CD14-positive monocyte (primary cell): ENCODE measurements at regions not wholly inside any gene's neighbourhood (a gene's known extent, or its start where the extent isn't known, plus 50 kb on each side); places are given as distances from the start of the nearest gene placed in this dataset.

Experiments
- DNase-seq, 3 donors: peaks; one replicate each; pipeline ENCODE4 v3.0.0-alpha.2; 2011 to 2022
- H2AFZ ChIP-seq: 2 replicates; pipeline ENCODE4 v1.6.0; 2012; ENCODE audit warnings: mild to moderate bottlenecking, low read depth, low read length, inconsistent platforms; ENCODE audit not compliant: insufficient read depth, poor library complexity, severe bottlenecking
- H3K27ac ChIP-seq, 2 donors: 1 replicate in 1 of 2; 2 replicates in 1 of 2; pipeline ENCODE4 v1.5.1; 2012 to 2013; ENCODE audit warnings: low read length in 2 of 2, control low read depth in 1 of 2, inconsistent platforms in 1 of 2, low read depth in 1 of 2, mild to moderate bottlenecking in 1 of 2
- H3K27me3 ChIP-seq, 2 donors: one replicate each; pipeline versions ENCODE4 v1.6.0 to v1.6.1; 2011 to 2013; ENCODE audit warnings: low read length in 2 of 2; ENCODE audit not compliant: control insufficient read depth in 2 of 2, insufficient read depth in 2 of 2
- H3K36me3 ChIP-seq, 2 donors: replicated peaks in 1 of 2; 1 replicate in 1 of 2; 2 replicates in 1 of 2; pipeline versions ENCODE4 v1.5.1 to v1.6.1; 2012 to 2013; ENCODE audit warnings: low read length in 2 of 2, control low read depth in 1 of 2, inconsistent platforms in 1 of 2, mild to moderate bottlenecking in 1 of 2; ENCODE audit not compliant: insufficient read depth in 2 of 2, control insufficient read depth in 1 of 2
- H3K4me1 ChIP-seq, 2 donors: 1 replicate in 1 of 2; 2 replicates in 1 of 2; pipeline versions ENCODE4 v1.5.1 to v1.6.1; 2012 to 2013; ENCODE audit warnings: low read length in 2 of 2, control low read depth in 1 of 2, inconsistent platforms in 1 of 2, mild to moderate bottlenecking in 1 of 2, moderate library complexity in 1 of 2; ENCODE audit not compliant: insufficient read depth in 2 of 2, control insufficient read depth in 1 of 2
- H3K4me2 ChIP-seq: replicated peaks from 2 replicates; pipeline ENCODE3; 2012; ENCODE audit warnings: low read length, moderate library complexity, mild to moderate bottlenecking; ENCODE audit not compliant: poor library complexity, severe bottlenecking; ENCODE audit errors: extremely low read depth
- H3K4me3 ChIP-seq, 3 experiments: fragments of 200-600 bp in 1 of 3; sonication (generic) in 1 of 3; replicated peaks in 1 of 3; 1 replicate in 2 of 3; 2 replicates in 1 of 3; pipeline ENCODE4 v1.5.1; 2011 to 2013; ENCODE audit warnings: low read length in 3 of 3, mild to moderate bottlenecking in 3 of 3, control low read depth in 2 of 3, low read depth in 2 of 3, inconsistent platforms in 1 of 3, moderate library complexity in 1 of 3
- H3K79me2 ChIP-seq: 2 replicates; pipeline ENCODE4 v1.6.0; 2012; ENCODE audit warnings: mild to moderate bottlenecking, control low read depth, inconsistent platforms, low read length, moderate library complexity; ENCODE audit not compliant: insufficient read depth
- H3K9ac ChIP-seq: 2 replicates; pipeline ENCODE4 v1.6.0; 2017; ENCODE audit warnings: low read length, mild to moderate bottlenecking; ENCODE audit not compliant: insufficient read depth, poor library complexity, severe bottlenecking
- H3K9me3 ChIP-seq, 2 donors: replicated peaks in 1 of 2; 1 replicate in 1 of 2; 2 replicates in 1 of 2; pipeline versions ENCODE4 v1.5.1 to v1.6.1; 2012 to 2013; ENCODE audit warnings: low read length in 2 of 2, control low read depth in 1 of 2; ENCODE audit not compliant: control insufficient read depth in 1 of 2, insufficient read depth in 1 of 2
- H4K20me1 ChIP-seq: 2 replicates; pipeline ENCODE4 v1.6.0; 2012; ENCODE audit warnings: mild to moderate bottlenecking, low read length, control low read depth, moderate library complexity; ENCODE audit not compliant: insufficient read depth
- H3K27ac Mint-ChIP-seq, 7 donors: one replicate each; pipeline ENCODE4 v1.8.0; 2020; ENCODE audit warnings: mild to moderate bottlenecking in 7 of 7, mixed read lengths in 7 of 7, moderate library complexity in 6 of 7, inconsistent platforms in 2 of 7
- H3K27me3 Mint-ChIP-seq, 3 donors: one replicate each; pipeline ENCODE4 v1.8.0; 2021 to 2022; ENCODE audit warnings: low read depth in 3 of 3, mild to moderate bottlenecking in 3 of 3, mixed read lengths in 3 of 3, moderate library complexity in 3 of 3, inconsistent platforms in 1 of 3
- H3K36me3 Mint-ChIP-seq, 2 donors: one replicate each; pipeline ENCODE4 v1.8.0; 2020; ENCODE audit warnings: mixed read lengths in 2 of 2, inconsistent platforms in 1 of 2, mild to moderate bottlenecking in 1 of 2
- H3K4me1 Mint-ChIP-seq: one replicate; pipeline ENCODE4 v1.8.0; 2020; ENCODE audit warnings: mild to moderate bottlenecking, mixed read lengths
- H3K4me3 Mint-ChIP-seq, 2 donors: one replicate each; pipeline ENCODE4 v1.8.0; 2020; ENCODE audit warnings: mild to moderate bottlenecking in 2 of 2, mixed read lengths in 2 of 2, moderate library complexity in 1 of 2
- H3K9me3 Mint-ChIP-seq, 7 donors: one replicate each; pipeline ENCODE4 v1.8.0; 2020 to 2022; ENCODE audit warnings: mixed read lengths in 7 of 7, mild to moderate bottlenecking in 6 of 7, moderate library complexity in 6 of 7, inconsistent platforms in 2 of 7
- CTCF ChIP-seq: fragments of 200-600 bp; IDR thresholded peaks from one replicate; pipeline ENCODE4 v1.8.0; 2022; ENCODE audit warnings: antibody characterized with exemption, mild to moderate bottlenecking
- WGBS: methylation state at CpG from one replicate; pipeline ENCODE4 v1.1.5; 2013; ENCODE audit warnings: missing lambda C conversion rate; ENCODE audit not compliant: insufficient coverage; 5-methylcytosine and 5-hydroxymethylcytosine counted together
- intact Hi-C, 2 donors: fragments of 100-400 bp; cut with micrococcal nuclease; formaldehyde crosslinking; loops; one replicate each; pipeline versions ENCODE4 v1.15.0 to v1.15.1; 2023

- H3K27ac Mint-ChIP-seq = no peak overlapping the region
- Histone ChIP-seq H3K36me3 (no peaks in the 10 kb centered on the region), H4K20me1 (no peaks in the 10 kb centered on the region), H3K4me3 (no peak overlapping the region), H3K9ac (no peak overlapping the region), H3K27ac (no peak overlapping the region), H3K9me3 (no peaks in the 10 kb centered on the region), H3K4me1 (no peaks in the 10 kb centered on the region), H3K4me2 (no peak overlapping the region), H3K27me3 (no peaks in the 10 kb centered on the region), H3K79me2 (no peaks in the 10 kb centered on the region), H2AFZ (no peak overlapping the region)
- TF ChIP-seq CTCF = no peak
- no peak for DNase-seq
- H3K27me3 Mint-ChIP-seq = peaks cover 0 to 3% (median 0%) of the 10 kb centered on the region in 3 donors
- no peaks in the 10 kb centered on the region for H3K36me3 Mint-ChIP-seq
- H3K4me1 Mint-ChIP-seq = no peaks in the 10 kb centered on the region
- intact Hi-C loops = no loop called here
- peaks cover 8 to 20% (median 16%) of the 10 kb centered on the region in 7 donors for H3K9me3 Mint-ChIP-seq
- no peak overlapping the region for H3K4me3 Mint-ChIP-seq
- no CpG with 5 or more reads among the region's 3 CpGs for WGBS
Measured at GRCh38 chr4:158371158-158371557, 150.5 kb upstream of the RXFP1 start.

- Mint-ChIP-seq H3K27ac (peak overlapping the region in 1 of 7 donors; percentile 57), H3K4me3 (no peak overlapping the region), H3K27me3 (peaks cover 0 to 3% (median 0%) of the 10 kb centered on the region in 3 donors)
Measured at GRCh38 chr4:158374318-158374717, 147.4 kb upstream of the RXFP1 start.

More at GRCh38 chr4:158374318-158374717, 147.4 kb upstream of the RXFP1 start:
- intact Hi-C loops = no loop called here
- Histone ChIP-seq H3K9me3 (peaks cover under 1 to 3% of the 10 kb centered on the region in 2 donors), H3K9ac (no peak overlapping the region), H2AFZ (no peak overlapping the region), H3K4me1 (no peaks in the 10 kb centered on the region), H4K20me1 (no peaks in the 10 kb centered on the region), H3K27me3 (no peaks in the 10 kb centered on the region), H3K4me3 (no peak overlapping the region), H3K4me2 (no peak overlapping the region), H3K27ac (no peak overlapping the region), H3K79me2 (no peaks in the 10 kb centered on the region), H3K36me3 (no peaks in the 10 kb centered on the region)
- no peaks in the 10 kb centered on the region for H3K4me1 Mint-ChIP-seq
- no peak for TF ChIP-seq CTCF
- H3K36me3 Mint-ChIP-seq = no peaks in the 10 kb centered on the region
- peaks cover 1 to 14% (median 3%) of the 10 kb centered on the region in 7 donors for H3K9me3 Mint-ChIP-seq
- DNase-seq = no peak
- 100% methylated on average over 2 of the region's 4 CpGs for WGBS
